HEK293 (cell line): ENCODE measurements at regions not wholly inside any gene's neighbourhood (a gene's known extent, or its start where the extent isn't known, plus 50 kb on each side); places are given as distances from the start of the nearest gene placed in this dataset.

Source experiments
- CTCF ChIA-PET: fragments of 350-600 bp; formaldehyde crosslinking; extraction: SDS; loops from one replicate; lab custom pipeline; 2021; ENCODE audit warnings: antibody characterized with exemption; lab: Yijun Ruan, JAX
- POLR2A ChIA-PET: fragments of 300-600 bp; formaldehyde crosslinking; extraction: SDS; loops from one replicate; lab custom pipeline; 2020; ENCODE audit warnings: antibody characterized with exemption, inconsistent platforms; lab: Yijun Ruan, JAX
- H3K27ac ChIP-seq: fragments of 200-500 bp; sonication (Bioruptor generic); 2 replicates; pipeline ENCODE4 v1.5.1; 2014; ENCODE audit warnings: low read depth, low read length, control low read depth, inconsistent platforms; ENCODE audit errors: extremely low read depth
- H3K36me3 ChIP-seq, 2 experiments: fragments of 200-500 bp in 1 of 2; sonication (Bioruptor generic) in 1 of 2; 1 replicate in 1 of 2; 2 replicates in 1 of 2; pipeline ENCODE4 v1.5.1; 2014 to 2017; ENCODE audit warnings: inconsistent platforms in 2 of 2, low read length in 2 of 2; ENCODE audit not compliant: control insufficient read depth in 2 of 2, insufficient read depth in 1 of 2
- H3K4me1 ChIP-seq: fragments of 200-500 bp; sonication (Bioruptor generic); 2 replicates; pipeline ENCODE4 v1.5.1; 2014; ENCODE audit warnings: mild to moderate bottlenecking, low read length, inconsistent platforms; ENCODE audit not compliant: control insufficient read depth, insufficient read depth
- H3K4me3 ChIP-seq: 2 replicates; pipeline ENCODE4 v1.5.1; 2011; ENCODE audit warnings: low read depth, mild to moderate bottlenecking, control low read depth, low read length, moderate library complexity
- H3K9me3 ChIP-seq: fragments of 200-500 bp; sonication (Bioruptor generic); 2 replicates; pipeline ENCODE4 v1.5.1; 2014; ENCODE audit warnings: low read depth, low read length, inconsistent platforms; ENCODE audit not compliant: control insufficient read depth, insufficient read depth
- EGR2 ChIP-seq: fragments of 450-650 bp; formaldehyde crosslinking; IDR thresholded peaks from 2 replicates; pipeline ENCODE4 v1.5.1; 2016; ENCODE audit warnings: low read depth, missing biosample characterization, missing genetic modification characterization
- FEZF1 ChIP-seq: fragments of 450-650 bp; formaldehyde crosslinking; IDR thresholded peaks from 2 replicates; pipeline ENCODE4 v1.5.1; 2016; ENCODE audit warnings: missing biosample characterization, missing genetic modification characterization
- GLI4 ChIP-seq: fragments of 450-650 bp; formaldehyde crosslinking; IDR thresholded peaks from 2 replicates; pipeline ENCODE4 v1.5.1; 2016; ENCODE audit warnings: missing biosample characterization, missing genetic modification characterization
- KLF8 ChIP-seq: fragments of 450-650 bp; formaldehyde crosslinking; IDR thresholded peaks from 2 replicates; pipeline ENCODE4 v1.5.1; 2016; ENCODE audit warnings: missing biosample characterization, missing genetic modification characterization
- PRDM10 ChIP-seq: fragments of 450-650 bp; formaldehyde crosslinking; IDR thresholded peaks from 2 replicates; pipeline ENCODE4 v1.5.1; 2016; ENCODE audit warnings: missing biosample characterization, missing genetic modification characterization
- PRDM2 ChIP-seq: fragments of 450-650 bp; formaldehyde crosslinking; IDR thresholded peaks from 2 replicates; pipeline ENCODE4 v1.5.1; 2016; ENCODE audit warnings: missing biosample characterization, missing genetic modification characterization, borderline replicate concordance
- SP3 ChIP-seq: fragments of 450-650 bp; formaldehyde crosslinking; IDR thresholded peaks from 2 replicates; pipeline ENCODE4 v1.5.1; 2016; ENCODE audit warnings: missing biosample characterization, missing genetic modification characterization
- ZBTB10 ChIP-seq: fragments of 450-650 bp; formaldehyde crosslinking; IDR thresholded peaks from 2 replicates; pipeline ENCODE4 v1.5.1; 2016; ENCODE audit warnings: missing biosample characterization, missing genetic modification characterization
- ZBTB21 ChIP-seq: fragments of 450-650 bp; formaldehyde crosslinking; IDR thresholded peaks from 2 replicates; pipeline ENCODE4 v1.5.1; 2017; ENCODE audit warnings: missing biosample characterization, missing genetic modification characterization
- ZBTB44 ChIP-seq: fragments of 450-650 bp; IDR thresholded peaks from 2 replicates; pipeline ENCODE4 v1.5.1; 2018; ENCODE audit warnings: missing biosample characterization, mild to moderate bottlenecking, missing genetic modification characterization
- ZNF169 ChIP-seq: fragments of 450-650 bp; formaldehyde crosslinking; IDR thresholded peaks from 2 replicates; pipeline ENCODE4 v1.5.1; 2016; ENCODE audit warnings: missing biosample characterization, missing genetic modification characterization
- ZNF398 ChIP-seq: fragments of 450-650 bp; formaldehyde crosslinking; IDR thresholded peaks from 2 replicates; pipeline ENCODE4 v1.5.1; 2017; ENCODE audit warnings: missing biosample characterization, missing genetic modification characterization
- ZNF404 ChIP-seq: fragments of 450-650 bp; formaldehyde crosslinking; IDR thresholded peaks from 2 replicates; pipeline ENCODE4 v1.5.1; 2017; ENCODE audit warnings: missing biosample characterization, missing genetic modification characterization
- ZNF426 ChIP-seq: fragments of 450-650 bp; formaldehyde crosslinking; IDR thresholded peaks from 2 replicates; pipeline ENCODE4 v1.5.1; 2017; ENCODE audit warnings: missing biosample characterization, missing genetic modification characterization, mild to moderate bottlenecking, inconsistent platforms, moderate library complexity
- ZNF621 ChIP-seq: fragments of 450-650 bp; formaldehyde crosslinking; IDR thresholded peaks from 2 replicates; pipeline ENCODE4 v1.5.1; 2017; ENCODE audit warnings: missing biosample characterization, missing genetic modification characterization
- ZNF624 ChIP-seq: fragments of 450-650 bp; formaldehyde crosslinking; IDR thresholded peaks from 2 replicates; pipeline ENCODE4 v1.5.1; 2017; ENCODE audit warnings: missing biosample characterization, missing genetic modification characterization
- ZNF660 ChIP-seq: fragments of 450-650 bp; IDR thresholded peaks from 2 replicates; pipeline ENCODE4 v1.5.1; 2018; ENCODE audit warnings: missing biosample characterization, mild to moderate bottlenecking, missing genetic modification characterization
- ZNF701 ChIP-seq: fragments of 450-650 bp; formaldehyde crosslinking; IDR thresholded peaks from 2 replicates; pipeline ENCODE4 v1.5.1; 2016; ENCODE audit warnings: missing biosample characterization, missing genetic modification characterization

GRCh38 chr12:67545298-67545697 is 103.2 kb upstream of the DYRK2 start (continued):
- no peak for TF ChIP-seq ZBTB10
- no peak for TF ChIP-seq FEZF1 (tag by site-specific recombination)
- TF ChIP-seq ZNF404 (tag by site-specific recombination), result no peak

- CTCF ChIA-PET, result interaction anchor here (0.6 kb wide), 1 partner anchor 203 kb away, joined by 3 read pairs; no protein-coding TSS in a partner anchor
- POLR2A ChIA-PET, result no interaction called here
Observed at GRCh38 chr12:67546746-67547145, 101.8 kb upstream of the DYRK2 start.

More at GRCh38 chr12:67546746-67547145, 101.8 kb upstream of the DYRK2 start:
- Histone ChIP-seq H3K9me3 (no peaks in the 10 kb centered on the region), H3K27ac (no peak overlapping the region), H3K4me1 (0 out of 2 replicates have a peak, but pooled peaks cover under 1% of the 10 kb centered on the region), H3K36me3 (no peaks in the 10 kb centered on the region), H3K4me3 (no peak overlapping the region)
- TF ChIP-seq ZBTB21 (tag by site-specific recombination) (no peak), ZBTB44 (no peak), ZNF660 (tag by site-specific recombination) (no peak), ZNF621 (tag by site-specific recombination) (no peak), PRDM10 (tag by site-specific recombination) (no peak), GLI4 (tag by site-specific recombination) (no peak), ZNF169 (tag by site-specific recombination) (no peak), ZNF624 (no peak), PRDM2 (no peak), KLF8 (tag by site-specific recombination) (no peak), ZNF701 (tag by site-specific recombination) (no peak), EGR2 (tag by site-specific recombination) (no peak), ZNF426 (tag by site-specific recombination) (no peak), ZNF398 (tag by site-specific recombination) (no peak), SP3 (tag by site-specific recombination) (no peak)
